Activated naive CD4-positive, alpha-beta T cell treated with anti-CD3 and anti-CD28 coated beads, Interleukin-2, amount 50 U/mL, for 24 hours (primary cell): ENCODE measurements at regions not wholly inside any gene's neighbourhood (a gene's known extent, or its start where the extent isn't known, plus 50 kb on each side); places are given as distances from the start of the nearest gene placed in this dataset.
A peak's percentile ranks its signal among the peaks of the same experiment; 100 is the strongest.
"Not testable (repeated sequence)": the region's sequence is repeated elsewhere in the genome, so short reads cannot be mapped to it uniquely, and the experiment has no call there.

ENCODE experiments used
- H3K27ac Mint-ChIP-seq: one replicate; pipeline ENCODE4 v1.8.0; 2021; ENCODE audit warnings: mild to moderate bottlenecking, mixed read lengths
- H3K27me3 Mint-ChIP-seq: one replicate; pipeline ENCODE4 v1.8.0; 2021; ENCODE audit warnings: mixed read lengths
- H3K36me3 Mint-ChIP-seq: one replicate; pipeline ENCODE4 v1.8.0; 2021; ENCODE audit warnings: mixed read lengths
- H3K4me1 Mint-ChIP-seq: one replicate; pipeline ENCODE4 v1.8.0; 2021; ENCODE audit warnings: mixed read lengths
- H3K4me3 Mint-ChIP-seq: one replicate; pipeline ENCODE4 v1.8.0; 2021; ENCODE audit warnings: mild to moderate bottlenecking, mixed read lengths
- H3K9me3 Mint-ChIP-seq: one replicate; pipeline ENCODE4 v1.8.0; 2021; ENCODE audit warnings: mixed read lengths

- no peak overlapping the region for H3K4me3 Mint-ChIP-seq
- H3K27ac Mint-ChIP-seq = no peak overlapping the region
- no peaks in the 10 kb centered on the region for H3K36me3 Mint-ChIP-seq
- H3K4me1 Mint-ChIP-seq = peaks cover 31% of the 10 kb centered on the region
- H3K27me3 Mint-ChIP-seq = no peaks in the 10 kb centered on the region
- no peaks in the 10 kb centered on the region for H3K9me3 Mint-ChIP-seq
Observed at GRCh38 chr2:239552213-239552926, 151.6 kb upstream of the HDAC4 start.

- no peaks in the 10 kb centered on the region for H3K36me3 Mint-ChIP-seq
- no peak overlapping the region for H3K4me3 Mint-ChIP-seq
- no peaks in the 10 kb centered on the region for H3K27me3 Mint-ChIP-seq
- peaks cover 32% of the 10 kb centered on the region for H3K4me1 Mint-ChIP-seq
- H3K9me3 Mint-ChIP-seq = no peaks in the 10 kb centered on the region
- H3K27ac Mint-ChIP-seq = no peak overlapping the region
Observed at GRCh38 chr2:239551206-239551605, 150.4 kb upstream of the HDAC4 start.

- no peak overlapping the region for H3K4me3 Mint-ChIP-seq
- H3K4me1 Mint-ChIP-seq = peaks cover 40% of the 10 kb centered on the region
- H3K9me3 Mint-ChIP-seq = no peaks in the 10 kb centered on the region
- H3K27ac Mint-ChIP-seq = no peak overlapping the region
- H3K36me3 Mint-ChIP-seq = no peaks in the 10 kb centered on the region
- no peaks in the 10 kb centered on the region for H3K27me3 Mint-ChIP-seq
Observed at GRCh38 chr2:239550357-239550756, 149.5 kb upstream of the HDAC4 start.

GRCh38 chr2:239549711-239550255 is 149.0 kb upstream of the HDAC4 start:
- Mint-ChIP-seq H3K9me3 (no peaks in the 10 kb centered on the region), H3K4me1 (peaks cover 46% of the 10 kb centered on the region), H3K27me3 (no peaks in the 10 kb centered on the region), H3K27ac (no peak overlapping the region), H3K4me3 (no peak overlapping the region), H3K36me3 (no peaks in the 10 kb centered on the region)

GRCh38 chr2:239548965-239549595 is 148.3 kb upstream of the HDAC4 start:
- Mint-ChIP-seq H3K27me3 (no peaks in the 10 kb centered on the region), H3K27ac (no peak overlapping the region), H3K36me3 (no peaks in the 10 kb centered on the region), H3K4me3 (no peak overlapping the region), H3K4me1 (peaks cover 53% of the 10 kb centered on the region), H3K9me3 (no peaks in the 10 kb centered on the region)

- peak overlapping the region; percentile 4 for H3K4me3 Mint-ChIP-seq
- H3K9me3 Mint-ChIP-seq = no peaks in the 10 kb centered on the region
- no peak overlapping the region for H3K27ac Mint-ChIP-seq
- H3K36me3 Mint-ChIP-seq = no peaks in the 10 kb centered on the region
- peaks cover 54% of the 10 kb centered on the region for H3K4me1 Mint-ChIP-seq
- no peaks in the 10 kb centered on the region for H3K27me3 Mint-ChIP-seq
Observed at GRCh38 chr2:239548451-239548871, 147.6 kb upstream of the HDAC4 start.

GRCh38 chr2:239547140-239547539 is 146.3 kb upstream of the HDAC4 start:
- not testable (repeated sequence) for H3K27me3 Mint-ChIP-seq, H3K9me3 Mint-ChIP-seq, H3K27ac Mint-ChIP-seq, H3K4me3 Mint-ChIP-seq, H3K36me3 Mint-ChIP-seq
- peaks cover 46% of the 10 kb centered on the region for H3K4me1 Mint-ChIP-seq

GRCh38 chr2:239546541-239546940 is 145.7 kb upstream of the HDAC4 start:
- H3K27ac Mint-ChIP-seq = no peak overlapping the region
- no peaks in the 10 kb centered on the region for H3K27me3 Mint-ChIP-seq
- peaks cover 3% of the 10 kb centered on the region for H3K9me3 Mint-ChIP-seq

GRCh38 chr2:239545741-239546392 is 145.0 kb upstream of the HDAC4 start:
- Mint-ChIP-seq H3K4me1 (peaks cover 46% of the 10 kb centered on the region), H3K27me3 (no peaks in the 10 kb centered on the region), H3K4me3 (no peak overlapping the region), H3K27ac (peak overlapping the region; percentile 46), H3K36me3 (no peaks in the 10 kb centered on the region), H3K9me3 (peaks cover 4% of the 10 kb centered on the region)

More at GRCh38 chr2:239546541-239546940, 145.7 kb upstream of the HDAC4 start:
- no peak overlapping the region for H3K4me3 Mint-ChIP-seq
- no peaks in the 10 kb centered on the region for H3K36me3 Mint-ChIP-seq
- peaks cover 46% of the 10 kb centered on the region for H3K4me1 Mint-ChIP-seq

- Mint-ChIP-seq H3K4me3 (no peak overlapping the region), H3K27me3 (no peaks in the 10 kb centered on the region), H3K4me1 (peaks cover 50% of the 10 kb centered on the region), H3K27ac (peak overlapping the region; percentile 35), H3K36me3 (no peaks in the 10 kb centered on the region), H3K9me3 (peaks cover 4% of the 10 kb centered on the region)
Observed at GRCh38 chr2:239544918-239545465, 144.2 kb upstream of the HDAC4 start.

GRCh38 chr2:239544143-239544917 is 143.5 kb upstream of the HDAC4 start:
- no peaks in the 10 kb centered on the region for H3K36me3 Mint-ChIP-seq
- H3K27me3 Mint-ChIP-seq = no peaks in the 10 kb centered on the region
- peaks cover 48% of the 10 kb centered on the region for H3K4me1 Mint-ChIP-seq
- no peak overlapping the region for H3K4me3 Mint-ChIP-seq
- peaks cover 4% of the 10 kb centered on the region for H3K9me3 Mint-ChIP-seq
- peak overlapping the region; percentile 14 for H3K27ac Mint-ChIP-seq

- H3K27ac Mint-ChIP-seq = no peak overlapping the region
Observed at GRCh38 chr2:239543702-239544101, 142.9 kb upstream of the HDAC4 start.

GRCh38 chr2:239540174-239540573 is 139.4 kb upstream of the HDAC4 start:
- Mint-ChIP-seq H3K4me1 (peaks cover 19% of the 10 kb centered on the region), H3K36me3 (no peaks in the 10 kb centered on the region), H3K27me3 (no peaks in the 10 kb centered on the region), H3K27ac (no peak overlapping the region), H3K4me3 (no peak overlapping the region), H3K9me3 (peaks cover 4% of the 10 kb centered on the region)

More at GRCh38 chr2:239543702-239544101, 142.9 kb upstream of the HDAC4 start:
- Mint-ChIP-seq H3K9me3 (peaks cover 4% of the 10 kb centered on the region), H3K4me1 (peaks cover 42% of the 10 kb centered on the region), H3K27me3 (no peaks in the 10 kb centered on the region), H3K4me3 (no peak overlapping the region), H3K36me3 (no peaks in the 10 kb centered on the region)

- Mint-ChIP-seq H3K4me3 (no peak overlapping the region), H3K4me1 (peaks cover 14% of the 10 kb centered on the region), H3K27me3 (no peaks in the 10 kb centered on the region), H3K9me3 (peaks cover 4% of the 10 kb centered on the region), H3K36me3 (no peaks in the 10 kb centered on the region), H3K27ac (no peak overlapping the region)
Observed at GRCh38 chr2:239539776-239540100, 138.9 kb upstream of the HDAC4 start.

- H3K9me3 Mint-ChIP-seq = peaks cover 4% of the 10 kb centered on the region
- peaks cover 9% of the 10 kb centered on the region for H3K4me1 Mint-ChIP-seq
- H3K36me3 Mint-ChIP-seq = no peaks in the 10 kb centered on the region
- no peaks in the 10 kb centered on the region for H3K27me3 Mint-ChIP-seq
- H3K27ac Mint-ChIP-seq = no peak overlapping the region
- no peak overlapping the region for H3K4me3 Mint-ChIP-seq
Observed at GRCh38 chr2:239539083-239539775, 138.4 kb upstream of the HDAC4 start.
